Loucy (cell line): ENCODE measurements at regions not wholly inside any gene's neighbourhood (a gene's known extent, or its start where the extent isn't known, plus 50 kb on each side); places are given as distances from the start of the nearest gene placed in this dataset.

Experiments
- H2AFZ ChIP-seq: fragments of 200-600 bp; sonication (generic); 2 replicates; pipeline ENCODE4 v1.6.0; 2016; ENCODE audit warnings: antibody characterized with exemption, mild to moderate bottlenecking, low read length, moderate library complexity
- H3F3A ChIP-seq: fragments of 200-600 bp; 2 replicates; pipeline ENCODE4 v1.6.0; 2016; ENCODE audit warnings: antibody characterized with exemption, low read depth, mild to moderate bottlenecking
- H3K27me3 ChIP-seq: fragments of 200-600 bp; sonication (generic); 2 replicates; pipeline ENCODE4 v1.6.1; 2014; ENCODE audit warnings: low read length, mild to moderate bottlenecking; ENCODE audit not compliant: insufficient read depth, poor library complexity, severe bottlenecking
- H3K36me3 ChIP-seq: fragments of 200-600 bp; sonication (generic); 2 replicates; pipeline ENCODE4 v1.6.1; 2016; ENCODE audit warnings: low read length; ENCODE audit not compliant: insufficient read depth
- H3K4me1 ChIP-seq: fragments of 200-600 bp; sonication (generic); 2 replicates; pipeline ENCODE4 v1.5.1; 2014; ENCODE audit warnings: low read length, mild to moderate bottlenecking; ENCODE audit not compliant: insufficient read depth, poor library complexity, severe bottlenecking
- H3K4me2 ChIP-seq: fragments of 200-600 bp; sonication (generic); 2 replicates; pipeline ENCODE4 v1.6.0; 2014; ENCODE audit warnings: antibody characterized with exemption, low read length, low read depth, mild to moderate bottlenecking; ENCODE audit not compliant: poor library complexity, severe bottlenecking
- H3K4me3 ChIP-seq: fragments of 200-600 bp; sonication (generic); 2 replicates; pipeline ENCODE4 v1.5.1; 2014; ENCODE audit warnings: low read length, mild to moderate bottlenecking, mixed read lengths; ENCODE audit not compliant: poor library complexity, severe bottlenecking
- H3K79me2 ChIP-seq: fragments of 200-600 bp; sonication (generic); 2 replicates; pipeline ENCODE4 v1.6.1; 2014; ENCODE audit warnings: low read length; ENCODE audit not compliant: insufficient read depth
- H3K9ac ChIP-seq: fragments of 200-600 bp; sonication (generic); 2 replicates; pipeline ENCODE4 v1.6.0; 2014; ENCODE audit warnings: mild to moderate bottlenecking, low read depth, low read length, moderate library complexity; ENCODE audit not compliant: poor library complexity, severe bottlenecking
- H3K9me2 ChIP-seq: fragments of 200-600 bp; sonication (generic); replicated peaks from 2 replicates; pipeline ENCODE4 v1.6.1; 2016; ENCODE audit warnings: low read depth, low read length, mixed read lengths
- H3K9me3 ChIP-seq: fragments of 200-600 bp; sonication (generic); 2 replicates; pipeline ENCODE4 v1.6.1; 2014; ENCODE audit warnings: mild to moderate bottlenecking, antibody characterized with exemption, low read length, low read depth; ENCODE audit not compliant: insufficient read depth
- H4K20me1 ChIP-seq: fragments of 200-600 bp; sonication (generic); 2 replicates; pipeline ENCODE4 v1.6.0; 2014; ENCODE audit warnings: antibody characterized with exemption, low read length, mild to moderate bottlenecking; ENCODE audit not compliant: insufficient read depth, poor library complexity, severe bottlenecking
- CTCF ChIP-seq: fragments of 200-600 bp; sonication (generic); conservative IDR thresholded peaks from 2 replicates; pipeline ENCODE4 v1.5.1; 2014; ENCODE audit warnings: mild to moderate bottlenecking, antibody characterized with exemption, low read length
- EZH2phosphoT487 ChIP-seq: fragments of 200-600 bp; IDR thresholded peaks from 2 replicates; pipeline ENCODE4 v1.6.1; 2018; ENCODE audit warnings: antibody characterized with exemption, mild to moderate bottlenecking, moderate library complexity, borderline replicate concordance

- Histone ChIP-seq H3K4me2 (no peak overlapping the region), H2AFZ (no peak overlapping the region), H3K9ac (no peak overlapping the region), H3K27me3 (no peaks in the 10 kb centered on the region), H3F3A (no peaks in the 10 kb centered on the region), H3K9me3 (no peaks in the 10 kb centered on the region), H3K4me3 (no peak overlapping the region), H3K4me1 (no peaks in the 10 kb centered on the region), H4K20me1 (no peaks in the 10 kb centered on the region), H3K79me2 (no peaks in the 10 kb centered on the region), H3K9me2 (no peaks in the 10 kb centered on the region), H3K36me3 (no peaks in the 10 kb centered on the region)
- TF ChIP-seq CTCF (no peak), EZH2phosphoT487 (no peak)
These were observed 102.6 kb upstream of the GLI2 start for GRCh38 chr2:120632796-120633646.

- Histone ChIP-seq H3K4me3 (no peak overlapping the region), H2AFZ (no peak overlapping the region), H3K79me2 (no peaks in the 10 kb centered on the region), H3F3A (no peaks in the 10 kb centered on the region), H3K4me1 (no peaks in the 10 kb centered on the region), H3K9ac (no peak overlapping the region), H3K4me2 (no peak overlapping the region), H4K20me1 (no peaks in the 10 kb centered on the region), H3K27me3 (no peaks in the 10 kb centered on the region), H3K36me3 (no peaks in the 10 kb centered on the region), H3K9me3 (no peaks in the 10 kb centered on the region), H3K9me2 (no peaks in the 10 kb centered on the region)
- TF ChIP-seq EZH2phosphoT487, result no peak
- no peak for TF ChIP-seq CTCF
These were observed 101.1 kb upstream of the GLI2 start for GRCh38 chr2:120634533-120634932.

GRCh38 chr2:120635146-120635545 lies 100.5 kb upstream of the GLI2 start:
- no peak for TF ChIP-seq CTCF
- TF ChIP-seq EZH2phosphoT487, result no peak

More at GRCh38 chr2:120635146-120635545, 100.5 kb upstream of the GLI2 start:
- no peak overlapping the region for H2AFZ ChIP-seq
- no peaks in the 10 kb centered on the region for H3K4me1 ChIP-seq
- H3K9me3 ChIP-seq, result no peaks in the 10 kb centered on the region
- H3K79me2 ChIP-seq, result no peaks in the 10 kb centered on the region
- no peak overlapping the region for H3K9ac ChIP-seq
- H3K4me2 ChIP-seq, result no peak overlapping the region
- no peaks in the 10 kb centered on the region for H3K9me2 ChIP-seq
- no peaks in the 10 kb centered on the region for H4K20me1 ChIP-seq
- no peaks in the 10 kb centered on the region for H3K36me3 ChIP-seq
- no peaks in the 10 kb centered on the region for H3F3A ChIP-seq
- H3K4me3 ChIP-seq, result no peak overlapping the region
- H3K27me3 ChIP-seq, result no peaks in the 10 kb centered on the region
